ENCODE measurements at regions not wholly inside any gene's neighbourhood (a gene's known extent, or its start where the extent isn't known, plus 50 kb on each side); places are given as distances from the start of the nearest gene placed in this dataset.

GRCh38 chr18:42442656-42443055 lies 487.6 kb downstream of the PIK3C3 start:
- no peaks in the 10 kb centered on the region for H3K36me3 ChIP-seq (ENCODE audit: control insufficient read depth in 2 of 2, insufficient read depth in 2 of 2, low read length in 2 of 2)
- no peak overlapping the region for H3K27ac ChIP-seq (ENCODE audit: low read depth in 2 of 2, low read length in 2 of 2)
- H3K9me3 ChIP-seq (ENCODE audit: control insufficient read depth in 2 of 2, low read length in 2 of 2): peaks cover 0 to 2% of the 10 kb centered on the region in 2 donors
- no peaks in the 10 kb centered on the region for H3K27me3 ChIP-seq (ENCODE audit: control insufficient read depth in 2 of 2, insufficient read depth in 2 of 2, low read length in 2 of 2)
- no peak overlapping the region for H3K9ac ChIP-seq (ENCODE audit: low read depth in 1 of 2, low read length in 2 of 2)
- H3K4me3 ChIP-seq (ENCODE audit: low read length in 2 of 2): no peak overlapping the region
- no peaks in the 10 kb centered on the region for H3K4me1 ChIP-seq (ENCODE audit: control insufficient read depth in 2 of 2, insufficient read depth in 2 of 2, low read length in 2 of 2)

- H3K27me3 ChIP-seq (ENCODE audit: control insufficient read depth in 2 of 2, insufficient read depth in 2 of 2, low read length in 2 of 2): no peaks in the 10 kb centered on the region
Observed at GRCh38 chr18:42444349-42444748, 489.3 kb downstream of the PIK3C3 start.

GRCh38 chr18:42445359-42445758 lies 490.3 kb downstream of the PIK3C3 start:
- Histone ChIP-seq H3K36me3 (ENCODE audit: control insufficient read depth in 2 of 2, insufficient read depth in 2 of 2, low read length in 2 of 2) (no peaks in the 10 kb centered on the region), H3K27ac (ENCODE audit: low read depth in 2 of 2, low read length in 2 of 2) (no peak overlapping the region), H3K4me3 (ENCODE audit: low read length in 2 of 2) (no peak overlapping the region)

More at GRCh38 chr18:42444349-42444748, 489.3 kb downstream of the PIK3C3 start:
- Histone ChIP-seq H3K4me3 (ENCODE audit: low read length in 2 of 2) (no peak overlapping the region), H3K9ac (ENCODE audit: low read depth in 1 of 2, low read length in 2 of 2) (no peak overlapping the region), H3K36me3 (ENCODE audit: control insufficient read depth in 2 of 2, insufficient read depth in 2 of 2, low read length in 2 of 2) (no peaks in the 10 kb centered on the region), H3K9me3 (ENCODE audit: control insufficient read depth in 2 of 2, low read length in 2 of 2) (peaks cover 0 to 5% of the 10 kb centered on the region in 2 donors), H3K27ac (ENCODE audit: low read depth in 2 of 2, low read length in 2 of 2) (no peak overlapping the region), H3K4me1 (ENCODE audit: control insufficient read depth in 2 of 2, insufficient read depth in 2 of 2, low read length in 2 of 2) (no peaks in the 10 kb centered on the region)

GRCh38 chr18:42446195-42446594 lies 491.2 kb downstream of the PIK3C3 start:
- Histone ChIP-seq H3K27ac (ENCODE audit: low read depth in 2 of 2, low read length in 2 of 2) (no peak overlapping the region), H3K9ac (ENCODE audit: low read depth in 1 of 2, low read length in 2 of 2) (no peak overlapping the region), H3K9me3 (ENCODE audit: control insufficient read depth in 2 of 2, low read length in 2 of 2) (peaks cover 0 to 5% of the 10 kb centered on the region in 2 donors), H3K27me3 (ENCODE audit: control insufficient read depth in 2 of 2, insufficient read depth in 2 of 2, low read length in 2 of 2) (no peaks in the 10 kb centered on the region), H3K4me3 (ENCODE audit: low read length in 2 of 2) (no peak overlapping the region), H3K36me3 (ENCODE audit: control insufficient read depth in 2 of 2, insufficient read depth in 2 of 2, low read length in 2 of 2) (no peaks in the 10 kb centered on the region), H3K4me1 (ENCODE audit: control insufficient read depth in 2 of 2, insufficient read depth in 2 of 2, low read length in 2 of 2) (no peaks in the 10 kb centered on the region)

More at GRCh38 chr18:42445359-42445758, 490.3 kb downstream of the PIK3C3 start:
- Histone ChIP-seq H3K4me1 (ENCODE audit: control insufficient read depth in 2 of 2, insufficient read depth in 2 of 2, low read length in 2 of 2) (no peaks in the 10 kb centered on the region), H3K9ac (ENCODE audit: low read depth in 1 of 2, low read length in 2 of 2) (no peak overlapping the region), H3K9me3 (ENCODE audit: control insufficient read depth in 2 of 2, low read length in 2 of 2) (peaks cover 0 to 5% of the 10 kb centered on the region in 2 donors), H3K27me3 (ENCODE audit: control insufficient read depth in 2 of 2, insufficient read depth in 2 of 2, low read length in 2 of 2) (no peaks in the 10 kb centered on the region)

- Histone ChIP-seq H3K9me3 (ENCODE audit: control insufficient read depth in 2 of 2, low read length in 2 of 2) (peaks cover 0 to 5% of the 10 kb centered on the region in 2 donors), H3K27me3 (ENCODE audit: control insufficient read depth in 2 of 2, insufficient read depth in 2 of 2, low read length in 2 of 2) (no peaks in the 10 kb centered on the region), H3K36me3 (ENCODE audit: control insufficient read depth in 2 of 2, insufficient read depth in 2 of 2, low read length in 2 of 2) (no peaks in the 10 kb centered on the region), H3K27ac (ENCODE audit: low read depth in 2 of 2, low read length in 2 of 2) (no peak overlapping the region), H3K9ac (ENCODE audit: low read depth in 1 of 2, low read length in 2 of 2) (no peak overlapping the region), H3K4me3 (ENCODE audit: low read length in 2 of 2) (no peak overlapping the region), H3K4me1 (ENCODE audit: control insufficient read depth in 2 of 2, insufficient read depth in 2 of 2, low read length in 2 of 2) (no peaks in the 10 kb centered on the region)
Observed at GRCh38 chr18:42447688-42448087, 492.7 kb downstream of the PIK3C3 start.

- no peak overlapping the region for H3K9ac ChIP-seq (ENCODE audit: low read depth in 1 of 2, low read length in 2 of 2)
- H3K27me3 ChIP-seq (ENCODE audit: control insufficient read depth in 2 of 2, insufficient read depth in 2 of 2, low read length in 2 of 2): no peaks in the 10 kb centered on the region
- no peak overlapping the region for H3K27ac ChIP-seq (ENCODE audit: low read depth in 2 of 2, low read length in 2 of 2)
- no peak overlapping the region for H3K4me3 ChIP-seq (ENCODE audit: low read length in 2 of 2)
- no peaks in the 10 kb centered on the region for H3K9me3 ChIP-seq (ENCODE audit: control insufficient read depth in 2 of 2, low read length in 2 of 2)
- H3K4me1 ChIP-seq (ENCODE audit: control insufficient read depth in 2 of 2, insufficient read depth in 2 of 2, low read length in 2 of 2): no peaks in the 10 kb centered on the region
- H3K36me3 ChIP-seq (ENCODE audit: control insufficient read depth in 2 of 2, insufficient read depth in 2 of 2, low read length in 2 of 2): no peaks in the 10 kb centered on the region
Observed at GRCh38 chr18:42458226-42458625, 503.2 kb downstream of the PIK3C3 start.

- no peaks in the 10 kb centered on the region for H3K36me3 ChIP-seq (ENCODE audit: control insufficient read depth in 2 of 2, insufficient read depth in 2 of 2, low read length in 2 of 2)
- H3K27ac ChIP-seq (ENCODE audit: low read depth in 2 of 2, low read length in 2 of 2): no peak overlapping the region
- H3K4me3 ChIP-seq (ENCODE audit: low read length in 2 of 2): no peak overlapping the region
- no peaks in the 10 kb centered on the region for H3K4me1 ChIP-seq (ENCODE audit: control insufficient read depth in 2 of 2, insufficient read depth in 2 of 2, low read length in 2 of 2)
- no peak overlapping the region for H3K9ac ChIP-seq (ENCODE audit: low read depth in 1 of 2, low read length in 2 of 2)
- H3K9me3 ChIP-seq (ENCODE audit: control insufficient read depth in 2 of 2, low read length in 2 of 2): no peaks in the 10 kb centered on the region
- no peaks in the 10 kb centered on the region for H3K27me3 ChIP-seq (ENCODE audit: control insufficient read depth in 2 of 2, insufficient read depth in 2 of 2, low read length in 2 of 2)
Observed at GRCh38 chr18:42459873-42460272, 504.8 kb downstream of the PIK3C3 start.

- no peak overlapping the region for H3K9ac ChIP-seq (ENCODE audit: low read depth in 1 of 2, low read length in 2 of 2)
- no peaks in the 10 kb centered on the region for H3K27me3 ChIP-seq (ENCODE audit: control insufficient read depth in 2 of 2, insufficient read depth in 2 of 2, low read length in 2 of 2)
- H3K27ac ChIP-seq (ENCODE audit: low read depth in 2 of 2, low read length in 2 of 2): no peak overlapping the region
- H3K4me1 ChIP-seq (ENCODE audit: control insufficient read depth in 2 of 2, insufficient read depth in 2 of 2, low read length in 2 of 2): no peaks in the 10 kb centered on the region
- H3K4me3 ChIP-seq (ENCODE audit: low read length in 2 of 2): no peak overlapping the region
- no peaks in the 10 kb centered on the region for H3K36me3 ChIP-seq (ENCODE audit: control insufficient read depth in 2 of 2, insufficient read depth in 2 of 2, low read length in 2 of 2)
- H3K9me3 ChIP-seq (ENCODE audit: control insufficient read depth in 2 of 2, low read length in 2 of 2): no peaks in the 10 kb centered on the region
Observed at GRCh38 chr18:42471885-42472284, 516.9 kb downstream of the PIK3C3 start.

GRCh38 chr18:42473611-42474010 lies 518.6 kb downstream of the PIK3C3 start:
- H3K27me3 ChIP-seq (ENCODE audit: control insufficient read depth in 2 of 2, insufficient read depth in 2 of 2, low read length in 2 of 2): no peaks in the 10 kb centered on the region
- no peaks in the 10 kb centered on the region for H3K4me1 ChIP-seq (ENCODE audit: control insufficient read depth in 2 of 2, insufficient read depth in 2 of 2, low read length in 2 of 2)
- H3K9ac ChIP-seq (ENCODE audit: low read depth in 1 of 2, low read length in 2 of 2): no peak overlapping the region
- no peaks in the 10 kb centered on the region for H3K36me3 ChIP-seq (ENCODE audit: control insufficient read depth in 2 of 2, insufficient read depth in 2 of 2, low read length in 2 of 2)
- H3K4me3 ChIP-seq (ENCODE audit: low read length in 2 of 2): no peak overlapping the region
- H3K9me3 ChIP-seq (ENCODE audit: control insufficient read depth in 2 of 2, low read length in 2 of 2): no peaks in the 10 kb centered on the region
- no peak overlapping the region for H3K27ac ChIP-seq (ENCODE audit: low read depth in 2 of 2, low read length in 2 of 2)

GRCh38 chr18:42474577-42474976 lies 519.5 kb downstream of the PIK3C3 start:
- Histone ChIP-seq H3K4me3 (ENCODE audit: low read length in 2 of 2) (no peak overlapping the region), H3K27me3 (ENCODE audit: control insufficient read depth in 2 of 2, insufficient read depth in 2 of 2, low read length in 2 of 2) (no peaks in the 10 kb centered on the region), H3K36me3 (ENCODE audit: control insufficient read depth in 2 of 2, insufficient read depth in 2 of 2, low read length in 2 of 2) (no peaks in the 10 kb centered on the region)

GRCh38 chr18:42475157-42475556 lies 520.1 kb downstream of the PIK3C3 start:
- H3K4me1 ChIP-seq (ENCODE audit: control insufficient read depth in 2 of 2, insufficient read depth in 2 of 2, low read length in 2 of 2): no peaks in the 10 kb centered on the region
- no peaks in the 10 kb centered on the region for H3K9me3 ChIP-seq (ENCODE audit: control insufficient read depth in 2 of 2, low read length in 2 of 2)
- H3K9ac ChIP-seq (ENCODE audit: low read depth in 1 of 2, low read length in 2 of 2): no peak overlapping the region
- H3K27ac ChIP-seq (ENCODE audit: low read depth in 2 of 2, low read length in 2 of 2): no peak overlapping the region
- H3K4me3 ChIP-seq (ENCODE audit: low read length in 2 of 2): no peak overlapping the region
- H3K27me3 ChIP-seq (ENCODE audit: control insufficient read depth in 2 of 2, insufficient read depth in 2 of 2, low read length in 2 of 2): no peaks in the 10 kb centered on the region
- no peaks in the 10 kb centered on the region for H3K36me3 ChIP-seq (ENCODE audit: control insufficient read depth in 2 of 2, insufficient read depth in 2 of 2, low read length in 2 of 2)

More at GRCh38 chr18:42474577-42474976, 519.5 kb downstream of the PIK3C3 start:
- Histone ChIP-seq H3K9ac (ENCODE audit: low read depth in 1 of 2, low read length in 2 of 2) (no peak overlapping the region), H3K4me1 (ENCODE audit: control insufficient read depth in 2 of 2, insufficient read depth in 2 of 2, low read length in 2 of 2) (no peaks in the 10 kb centered on the region), H3K9me3 (ENCODE audit: control insufficient read depth in 2 of 2, low read length in 2 of 2) (no peaks in the 10 kb centered on the region), H3K27ac (ENCODE audit: low read depth in 2 of 2, low read length in 2 of 2) (no peak overlapping the region)

Data from mucosa of rectum (tissue), 2 donors.